ENCODE measurements at regions not wholly inside any gene's neighbourhood (a gene's known extent, or its start where the extent isn't known, plus 50 kb on each side); places are given as distances from the start of the nearest gene placed in this dataset.

- no peaks in the 10 kb centered on the region for H3K36me3 ChIP-seq
- no peaks in the 10 kb centered on the region for H3K27me3 ChIP-seq
- no peak for DNase-seq
- no peak overlapping the region for H3K27ac ChIP-seq
- no peaks in the 10 kb centered on the region for H3K4me1 ChIP-seq
- TF ChIP-seq EP300 (IDR thresholded peaks at IDR 0.05) (no peak), POLR2AphosphoS5 (IDR thresholded peaks at IDR 0.05) (no peak), CTCF (IDR thresholded peaks at IDR 0.05) (no peak), POLR2A (IDR thresholded peaks at IDR 0.05) (no peak)
- intact Hi-C loops (cut with DNase I): no loop called here
- 60 to 85% methylated on average over 2 of the region's 2 CpGs for WGBS, 2 donors
- H3K4me3 ChIP-seq: no peak overlapping the region
- no peaks in the 10 kb centered on the region for H3K9me3 ChIP-seq
Measured at GRCh38 chr5:120152472-120152871, 311.6 kb upstream of the PRR16 start.

GRCh38 chr5:120152931-120153330 lies 311.2 kb upstream of the PRR16 start:
- Histone ChIP-seq H3K9me3 (no peaks in the 10 kb centered on the region), H3K4me3 (no peak overlapping the region), H3K27ac (no peak overlapping the region), H3K4me1 (no peaks in the 10 kb centered on the region), H3K36me3 (no peaks in the 10 kb centered on the region), H3K27me3 (no peaks in the 10 kb centered on the region)
- DNase-seq: no peak
- 79 to 86% methylated on average over 4 of the region's 4 CpGs for WGBS, 2 donors
- intact Hi-C loops (cut with DNase I): no loop called here
- TF ChIP-seq EP300 (IDR thresholded peaks at IDR 0.05) (no peak), POLR2A (IDR thresholded peaks at IDR 0.05) (no peak), POLR2AphosphoS5 (IDR thresholded peaks at IDR 0.05) (no peak), CTCF (IDR thresholded peaks at IDR 0.05) (no peak)

GRCh38 chr5:120153551-120153950 lies 310.5 kb upstream of the PRR16 start:
- no peaks in the 10 kb centered on the region for H3K27me3 ChIP-seq
- DNase-seq: no peak
- no peaks in the 10 kb centered on the region for H3K9me3 ChIP-seq
- no peaks in the 10 kb centered on the region for H3K36me3 ChIP-seq
- TF ChIP-seq CTCF (IDR thresholded peaks at IDR 0.05): no peak
- TF ChIP-seq POLR2A (IDR thresholded peaks at IDR 0.05): no peak
- TF ChIP-seq POLR2AphosphoS5 (IDR thresholded peaks at IDR 0.05): no peak
- no peak for TF ChIP-seq EP300 (IDR thresholded peaks at IDR 0.05)
- H3K4me3 ChIP-seq: no peak overlapping the region
- H3K4me1 ChIP-seq: no peaks in the 10 kb centered on the region
- intact Hi-C loops (cut with DNase I): no loop called here
- H3K27ac ChIP-seq: no peak overlapping the region
- WGBS, 2 donors: 82 to 85% methylated on average over 2 of the region's 2 CpGs

GRCh38 chr5:120155873-120156272 lies 308.2 kb upstream of the PRR16 start:
- intact Hi-C loops (cut with DNase I): no loop called here
- Histone ChIP-seq H3K9me3 (no peaks in the 10 kb centered on the region), H3K36me3 (no peaks in the 10 kb centered on the region), H3K4me3 (no peak overlapping the region), H3K27ac (no peak overlapping the region), H3K27me3 (no peaks in the 10 kb centered on the region), H3K4me1 (no peaks in the 10 kb centered on the region)
- no peak for TF ChIP-seq EP300 (IDR thresholded peaks at IDR 0.05)
- no peak for TF ChIP-seq CTCF (IDR thresholded peaks at IDR 0.05)
- TF ChIP-seq POLR2AphosphoS5 (IDR thresholded peaks at IDR 0.05): no peak
- TF ChIP-seq POLR2A (IDR thresholded peaks at IDR 0.05): no peak
- 80 to 94% methylated on average over 1 of the region's 1 CpG for WGBS, 2 donors
- DNase-seq: no peak

GRCh38 chr5:120158211-120158610 lies 305.9 kb upstream of the PRR16 start:
- Histone ChIP-seq H3K36me3 (no peaks in the 10 kb centered on the region), H3K27me3 (no peaks in the 10 kb centered on the region), H3K27ac (no peak overlapping the region), H3K9me3 (no peaks in the 10 kb centered on the region), H3K4me1 (no peaks in the 10 kb centered on the region), H3K4me3 (no peak overlapping the region)
- intact Hi-C loops (cut with DNase I): no loop called here
- no peak for DNase-seq
- TF ChIP-seq POLR2AphosphoS5 (IDR thresholded peaks at IDR 0.05) (no peak), CTCF (IDR thresholded peaks at IDR 0.05) (no peak), EP300 (IDR thresholded peaks at IDR 0.05) (no peak), POLR2A (IDR thresholded peaks at IDR 0.05) (no peak)
- WGBS, 2 donors: 79 to 86% methylated on average over 1 of the region's 1 CpG

All from sigmoid colon (tissue), 6 donors.